PC-9 (cell line): ENCODE measurements at regions not wholly inside any gene's neighbourhood (a gene's known extent, or its start where the extent isn't known, plus 50 kb on each side); places are given as distances from the start of the nearest gene placed in this dataset.

Experiments
- BruUV-seq: library from RNA; stranded (reverse); fragments of 400-500 nt; replicated peaks from 2 replicates; lab custom pipeline; 2021; lab: Mats Ljungman, UMichigan
- CTCF ChIA-PET: fragments of 300-600 bp; sonication (Branson Sonifier 250); formaldehyde crosslinking; loops from one replicate; lab custom pipeline; 2022; ENCODE audit warnings: antibody characterized with exemption; lab: Charles Lee
- POLR2A ChIA-PET: fragments of 300-600 bp; sonication (Branson Sonifier 250); formaldehyde crosslinking; loops from one replicate; lab custom pipeline; 2022; ENCODE audit warnings: antibody characterized with exemption; ENCODE audit not compliant: unreplicated experiment; lab: Charles Lee
- DNase-seq, 2 experiments: peaks; one replicate each; pipeline versions ENCODE4 v3.0.0 to v3.0.0-alpha.2; 2015 to 2022; ENCODE audit warnings: mixed read lengths in 1 of 2
- H2AFZ ChIP-seq: fragments of 200-600 bp; sonication (generic); 2 replicates; pipeline ENCODE4 v1.8.1; 2017; ENCODE audit warnings: antibody characterized with exemption
- H3F3A ChIP-seq: fragments of 200-600 bp; sonication (generic); 2 replicates; pipeline ENCODE4 v1.8.1; 2017; ENCODE audit warnings: antibody characterized with exemption, mild to moderate bottlenecking, low read depth; ENCODE audit not compliant: insufficient read depth
- H3K27ac ChIP-seq: fragments of 200-600 bp; sonication (generic); 2 replicates; pipeline ENCODE4 v1.6.1; 2016; ENCODE audit warnings: mixed run types
- H3K27me3 ChIP-seq: fragments of 200-600 bp; sonication (generic); 2 replicates; pipeline ENCODE4 v1.6.1; 2016; ENCODE audit warnings: low read depth, mixed run types; ENCODE audit not compliant: insufficient read depth
- H3K36me3 ChIP-seq: fragments of 200-600 bp; sonication (generic); 2 replicates; pipeline ENCODE4 v1.6.1; 2016; ENCODE audit warnings: low read depth, mixed run types
- H3K4me1 ChIP-seq: fragments of 200-600 bp; sonication (generic); replicated peaks from 2 replicates; pipeline ENCODE4 v1.6.1; 2016; ENCODE audit warnings: mixed run types; ENCODE audit not compliant: insufficient read depth
- H3K4me2 ChIP-seq: fragments of 200-600 bp; sonication (generic); 2 replicates; pipeline ENCODE4 v1.6.1; 2017; ENCODE audit warnings: mixed run types
- H3K4me3 ChIP-seq: fragments of 200-600 bp; sonication (generic); 2 replicates; pipeline ENCODE4 v1.6.1; 2016; ENCODE audit warnings: mixed run types
- H3K79me2 ChIP-seq: fragments of 200-600 bp; sonication (generic); 2 replicates; pipeline ENCODE4 v1.6.1; 2017; ENCODE audit warnings: low read depth, mixed run types
- H3K9me2 ChIP-seq: fragments of 200-600 bp; sonication (generic); 2 replicates; pipeline ENCODE4 v1.8.1; 2017; ENCODE audit warnings: mild to moderate bottlenecking; ENCODE audit not compliant: insufficient read depth
- H3K9me3 ChIP-seq: fragments of 200-600 bp; sonication (generic); 2 replicates; pipeline ENCODE4 v1.8.1; 2016; ENCODE audit warnings: low read depth; ENCODE audit not compliant: insufficient read depth
- H4K20me1 ChIP-seq: fragments of 200-600 bp; sonication (generic); 2 replicates; pipeline ENCODE4 v1.8.1; 2017; ENCODE audit not compliant: insufficient read depth
- EZH2 ChIP-seq: fragments of 200-600 bp; sonication (generic); IDR thresholded peaks from 2 replicates; pipeline ENCODE4 v1.8.0; 2017; ENCODE audit warnings: antibody characterized with exemption, low read depth
- intact Hi-C: fragments of 100-400 bp; cut with micrococcal nuclease; formaldehyde crosslinking; loops from one replicate; pipeline ENCODE4 v1.10.0; 2022; ENCODE audit not compliant: unreplicated experiment
- TF ChIP-seq, protein P1 (sequence below): fragments of 200-600 bp; sonication (generic); conservative IDR thresholded peaks from 2 replicates; pipeline ENCODE4 v1.6.1; 2017; ENCODE audit warnings: mixed run types, antibody characterized with exemption, mild to moderate bottlenecking, moderate library complexity

DNA sequence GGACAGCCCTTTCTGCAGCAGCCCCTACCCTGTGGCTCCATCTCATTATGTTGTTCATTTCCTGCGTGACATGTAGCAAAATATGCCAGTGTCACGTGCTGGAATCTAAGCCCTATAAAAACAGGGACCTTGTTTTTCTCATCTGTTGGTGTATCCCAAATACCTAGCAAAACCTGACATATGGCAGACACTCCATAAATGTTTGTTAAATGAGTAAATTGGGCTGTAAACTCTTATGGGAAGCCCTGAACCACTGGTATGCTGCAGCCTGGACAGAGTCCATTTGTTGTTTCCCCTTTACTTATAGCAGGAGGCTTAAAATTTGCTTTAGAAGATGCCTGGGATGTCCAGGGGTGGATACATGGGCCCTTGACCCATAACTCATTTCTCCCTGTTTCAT, 363.8 kb downstream of the NPHP4 start:
- Histone ChIP-seq H3K27ac (no peak overlapping the region), H3K4me3 (no peak overlapping the region), H3K79me2 (no peaks in the 10 kb centered on the region), H2AFZ (no peak overlapping the region), H4K20me1 (no peaks in the 10 kb centered on the region), H3K9me3 (no peaks in the 10 kb centered on the region), H3F3A (no peaks in the 10 kb centered on the region), H3K27me3 (no peaks in the 10 kb centered on the region), H3K4me2 (no peak overlapping the region), H3K9me2 (no peaks in the 10 kb centered on the region), H3K36me3 (no peaks in the 10 kb centered on the region), H3K4me1 (no peaks in the 10 kb centered on the region)
- BruUV-seq: no TSS peak
- TF ChIP-seq, protein P1, sequence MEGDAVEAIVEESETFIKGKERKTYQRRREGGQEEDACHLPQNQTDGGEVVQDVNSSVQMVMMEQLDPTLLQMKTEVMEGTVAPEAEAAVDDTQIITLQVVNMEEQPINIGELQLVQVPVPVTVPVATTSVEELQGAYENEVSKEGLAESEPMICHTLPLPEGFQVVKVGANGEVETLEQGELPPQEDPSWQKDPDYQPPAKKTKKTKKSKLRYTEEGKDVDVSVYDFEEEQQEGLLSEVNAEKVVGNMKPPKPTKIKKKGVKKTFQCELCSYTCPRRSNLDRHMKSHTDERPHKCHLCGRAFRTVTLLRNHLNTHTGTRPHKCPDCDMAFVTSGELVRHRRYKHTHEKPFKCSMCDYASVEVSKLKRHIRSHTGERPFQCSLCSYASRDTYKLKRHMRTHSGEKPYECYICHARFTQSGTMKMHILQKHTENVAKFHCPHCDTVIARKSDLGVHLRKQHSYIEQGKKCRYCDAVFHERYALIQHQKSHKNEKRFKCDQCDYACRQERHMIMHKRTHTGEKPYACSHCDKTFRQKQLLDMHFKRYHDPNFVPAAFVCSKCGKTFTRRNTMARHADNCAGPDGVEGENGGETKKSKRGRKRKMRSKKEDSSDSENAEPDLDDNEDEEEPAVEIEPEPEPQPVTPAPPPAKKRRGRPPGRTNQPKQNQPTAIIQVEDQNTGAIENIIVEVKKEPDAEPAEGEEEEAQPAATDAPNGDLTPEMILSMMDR: no peak
- no peak for TF ChIP-seq EZH2
- ChIA-PET CTCF (no interaction called here), POLR2A (no interaction called here)
- intact Hi-C loops: no loop called here
- no peak for DNase-seq

DNA sequence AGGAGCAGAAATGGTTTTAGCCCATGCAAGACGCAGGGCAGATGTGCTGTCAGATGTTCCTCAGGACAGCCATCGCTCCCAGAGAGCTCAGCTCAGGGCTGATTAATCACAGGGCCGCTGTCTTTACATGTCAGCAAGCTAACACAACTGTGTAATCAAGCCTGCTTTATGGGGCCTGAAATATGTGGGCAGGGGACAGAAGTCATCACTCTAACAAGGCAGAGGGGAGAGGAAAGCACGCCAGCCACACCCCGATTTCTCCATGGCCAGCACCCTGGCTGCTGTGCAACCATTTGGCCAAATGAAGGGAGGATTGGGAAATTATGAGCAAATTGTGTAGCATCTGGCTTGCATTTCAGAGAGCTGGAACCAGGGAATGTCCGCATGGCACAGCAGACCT, 368.8 kb downstream of the NPHP4 start:
- Histone ChIP-seq H3K9me2 (no peaks in the 10 kb centered on the region), H3K4me3 (no peak overlapping the region), H2AFZ (no peak overlapping the region), H3K9me3 (no peaks in the 10 kb centered on the region), H3K36me3 (no peaks in the 10 kb centered on the region), H3K4me1 (no peaks in the 10 kb centered on the region), H3K27me3 (no peaks in the 10 kb centered on the region), H3K27ac (no peak overlapping the region), H3K79me2 (no peaks in the 10 kb centered on the region), H4K20me1 (no peaks in the 10 kb centered on the region), H3F3A (no peaks in the 10 kb centered on the region), H3K4me2 (no peak overlapping the region)
- POLR2A ChIA-PET: no interaction called here
- intact Hi-C loops: no loop called here
- CTCF ChIA-PET: no interaction called here
- TF ChIP-seq EZH2: no peak
- TF ChIP-seq, protein P1: no peak
- no TSS peak for BruUV-seq
- DNase-seq: no peak

DNA sequence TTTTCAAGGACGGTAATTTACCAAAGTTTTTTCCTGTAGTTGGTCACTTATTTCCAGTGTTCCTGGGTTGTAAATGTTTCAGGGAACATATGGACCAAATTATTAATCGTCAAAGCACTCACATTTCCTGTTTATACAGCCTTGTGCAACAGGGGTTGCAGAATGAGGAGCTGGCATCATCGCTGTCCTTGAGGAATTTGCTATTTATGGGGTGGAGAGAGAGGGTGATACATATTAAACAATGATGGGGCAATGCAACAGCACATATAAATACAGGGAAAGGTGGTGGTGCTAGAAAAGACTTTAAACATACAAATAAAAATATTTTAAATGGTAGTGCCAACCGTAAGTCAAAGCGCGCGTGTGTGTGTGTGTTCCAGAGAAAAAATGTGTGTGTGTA, 369.8 kb downstream of the NPHP4 start:
- no peaks in the 10 kb centered on the region for H3K9me3 ChIP-seq
- POLR2A ChIA-PET: no interaction called here
- H3K27me3 ChIP-seq: no peaks in the 10 kb centered on the region
- peak in 1 of 2 experiments; percentile 47 for DNase-seq
- H2AFZ ChIP-seq: no peak overlapping the region
- no peak overlapping the region for H3K4me3 ChIP-seq
- TF ChIP-seq EZH2: no peak
- TF ChIP-seq, protein P1: no peak
- H3K4me2 ChIP-seq: no peak overlapping the region
- no peaks in the 10 kb centered on the region for H3K79me2 ChIP-seq
- no peak overlapping the region for H3K27ac ChIP-seq
- no TSS peak for BruUV-seq
- intact Hi-C loops: no loop called here
- no peaks in the 10 kb centered on the region for H3K9me2 ChIP-seq
- CTCF ChIA-PET: no interaction called here
- no peaks in the 10 kb centered on the region for H4K20me1 ChIP-seq
- H3K36me3 ChIP-seq: no peaks in the 10 kb centered on the region
- no peaks in the 10 kb centered on the region for H3F3A ChIP-seq
- H3K4me1 ChIP-seq: no peaks in the 10 kb centered on the region
